Suprapubic skin (tissue), 4 donors: ENCODE measurements at regions not wholly inside any gene's neighbourhood (a gene's known extent, or its start where the extent isn't known, plus 50 kb on each side); places are given as distances from the start of the nearest gene placed in this dataset.

ENCODE experiments used
- EP300 ChIP-seq: sonication (generic); formaldehyde crosslinking; IDR thresholded peaks from one replicate; pipeline ENCODE4 v1.6.1; 2017; ENCODE audit warnings: antibody characterized with exemption
- POLR2A ChIP-seq, 2 donors: fragments of 450-650 bp; IDR thresholded peaks; one replicate each; pipeline ENCODE4 v1.6.1; 2017; ENCODE audit warnings: antibody characterized with exemption in 2 of 2, mild to moderate bottlenecking in 2 of 2, moderate library complexity in 2 of 2
- POLR2AphosphoS5 ChIP-seq, 3 donors: sonication (generic); formaldehyde crosslinking; IDR thresholded peaks; one replicate each; pipeline ENCODE4 v1.6.1; 2017; ENCODE audit warnings: antibody characterized with exemption in 3 of 3
- TF ChIP-seq, protein P1 (sequence below), 2 donors: fragments of 200-600 bp in 1 of 2; fragments of 450-650 bp in 1 of 2; sonication (generic) in 1 of 2; IDR thresholded peaks; one replicate each; pipeline ENCODE4 v1.5.1; 2016 to 2019; ENCODE audit warnings: antibody characterized with exemption in 2 of 2, mild to moderate bottlenecking in 1 of 2, moderate library complexity in 1 of 2

DNA sequence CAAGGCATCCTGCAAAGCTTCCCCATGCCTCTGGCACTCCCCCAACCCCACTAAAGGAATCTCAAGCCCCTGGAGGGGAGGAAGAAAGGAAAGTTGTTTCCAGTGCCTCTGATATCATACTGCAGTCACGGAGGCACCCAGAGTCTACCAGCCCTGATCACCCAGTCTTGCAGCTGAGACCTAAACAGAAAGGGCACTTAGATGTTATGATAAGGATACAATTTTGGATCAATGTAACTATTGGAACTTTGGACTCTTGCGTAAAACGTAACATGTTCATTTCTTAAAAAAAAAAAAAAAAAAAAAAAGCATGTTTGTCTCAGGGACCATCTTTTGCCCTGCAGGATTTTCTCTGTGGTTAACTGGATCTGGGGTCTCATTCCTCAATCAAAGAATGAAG is 52.4 kb upstream of the COX10 start:
- TF ChIP-seq POLR2AphosphoS5 (IDR thresholded peaks at IDR 0.05) (no peak), POLR2A (IDR thresholded peaks at IDR 0.05) (no peak), EP300 (no peak)
- TF ChIP-seq, protein P1, sequence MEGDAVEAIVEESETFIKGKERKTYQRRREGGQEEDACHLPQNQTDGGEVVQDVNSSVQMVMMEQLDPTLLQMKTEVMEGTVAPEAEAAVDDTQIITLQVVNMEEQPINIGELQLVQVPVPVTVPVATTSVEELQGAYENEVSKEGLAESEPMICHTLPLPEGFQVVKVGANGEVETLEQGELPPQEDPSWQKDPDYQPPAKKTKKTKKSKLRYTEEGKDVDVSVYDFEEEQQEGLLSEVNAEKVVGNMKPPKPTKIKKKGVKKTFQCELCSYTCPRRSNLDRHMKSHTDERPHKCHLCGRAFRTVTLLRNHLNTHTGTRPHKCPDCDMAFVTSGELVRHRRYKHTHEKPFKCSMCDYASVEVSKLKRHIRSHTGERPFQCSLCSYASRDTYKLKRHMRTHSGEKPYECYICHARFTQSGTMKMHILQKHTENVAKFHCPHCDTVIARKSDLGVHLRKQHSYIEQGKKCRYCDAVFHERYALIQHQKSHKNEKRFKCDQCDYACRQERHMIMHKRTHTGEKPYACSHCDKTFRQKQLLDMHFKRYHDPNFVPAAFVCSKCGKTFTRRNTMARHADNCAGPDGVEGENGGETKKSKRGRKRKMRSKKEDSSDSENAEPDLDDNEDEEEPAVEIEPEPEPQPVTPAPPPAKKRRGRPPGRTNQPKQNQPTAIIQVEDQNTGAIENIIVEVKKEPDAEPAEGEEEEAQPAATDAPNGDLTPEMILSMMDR (IDR thresholded peaks at IDR 0.05) = no peak
